ENCODE measurements at regions not wholly inside any gene's neighbourhood (a gene's known extent, or its start where the extent isn't known, plus 50 kb on each side); places are given as distances from the start of the nearest gene placed in this dataset.
"Not testable (repeated sequence)": the region's sequence is repeated elsewhere in the genome, so short reads cannot be mapped to it uniquely, and the experiment has no call there.

- no peak for DNase-seq
These were observed 1086.4 kb downstream of the CDH8 start for GRCh38 chr16:60949800-60950199.

GRCh38 chr16:60945225-60945624, 1091.0 kb downstream of the CDH8 start:
- DNase-seq, result peak; percentile 57

- DNase-seq, result not testable (repeated sequence)
These were observed 1100.0 kb downstream of the CDH8 start for GRCh38 chr16:60936189-60936588.

- DNase-seq, result no peak
These were observed 1103.6 kb downstream of the CDH8 start for GRCh38 chr16:60932600-60932999.

GRCh38 chr16:60930291-60930690, 1105.9 kb downstream of the CDH8 start:
- DNase-seq, result no peak

GRCh38 chr16:60922920-60923319, 1113.3 kb downstream of the CDH8 start:
- no peak for DNase-seq

GRCh38 chr16:60914334-60914733, 1121.9 kb downstream of the CDH8 start:
- DNase-seq, result no peak

GRCh38 chr16:60907645-60908044, 1128.6 kb downstream of the CDH8 start:
- DNase-seq, result no peak

- no peak for DNase-seq
These were observed 1130.4 kb downstream of the CDH8 start for GRCh38 chr16:60905811-60906210.

GRCh38 chr16:60902114-60902513, 1134.1 kb downstream of the CDH8 start:
- DNase-seq, result no peak

- DNase-seq, result no peak
These were observed 1153.4 kb downstream of the CDH8 start for GRCh38 chr16:60882816-60883215.

GRCh38 chr16:60852635-60853034, 1183.6 kb downstream of the CDH8 start:
- DNase-seq, result no peak

- no peak for DNase-seq
These were observed 1214.6 kb downstream of the CDH8 start for GRCh38 chr16:60821661-60822060.

- no peak for DNase-seq
These were observed 1215.9 kb downstream of the CDH8 start for GRCh38 chr16:60820361-60820760.

- DNase-seq, result no peak
These were observed 1217.8 kb downstream of the CDH8 start for GRCh38 chr16:60818465-60818864.

- no peak for DNase-seq
These were observed 1219.8 kb downstream of the CDH8 start for GRCh38 chr16:60816461-60816860.

- DNase-seq, result no peak
These were observed 1220.4 kb downstream of the CDH8 start for GRCh38 chr16:60815865-60816264.

GRCh38 chr16:60815033-60815432, 1221.2 kb downstream of the CDH8 start:
- no peak for DNase-seq

GRCh38 chr16:60811657-60812056, 1224.6 kb downstream of the CDH8 start:
- DNase-seq, result no peak

- no peak for DNase-seq
These were observed 1225.1 kb downstream of the CDH8 start for GRCh38 chr16:60811051-60811608.

- DNase-seq, result no peak
These were observed 1226.0 kb downstream of the CDH8 start for GRCh38 chr16:60810250-60810649.

GRCh38 chr16:60792437-60792836, 1243.8 kb downstream of the CDH8 start:
- DNase-seq, result no peak

- DNase-seq, result no peak
These were observed 1247.6 kb downstream of the CDH8 start for GRCh38 chr16:60788631-60789030.

GRCh38 chr16:60776281-60776680, 1260.0 kb downstream of the CDH8 start:
- no peak for DNase-seq

- peak; percentile 31 for DNase-seq
These were observed 1265.1 kb downstream of the CDH8 start for GRCh38 chr16:60771138-60771537.

GRCh38 chr16:60770384-60770783, 1265.9 kb downstream of the CDH8 start:
- not testable (repeated sequence) for DNase-seq

Data from RPMI8226 (cell line).